ENCODE measurements at regions not wholly inside any gene's neighbourhood (a gene's known extent, or its start where the extent isn't known, plus 50 kb on each side); places are given as distances from the start of the nearest gene placed in this dataset.

DNA sequence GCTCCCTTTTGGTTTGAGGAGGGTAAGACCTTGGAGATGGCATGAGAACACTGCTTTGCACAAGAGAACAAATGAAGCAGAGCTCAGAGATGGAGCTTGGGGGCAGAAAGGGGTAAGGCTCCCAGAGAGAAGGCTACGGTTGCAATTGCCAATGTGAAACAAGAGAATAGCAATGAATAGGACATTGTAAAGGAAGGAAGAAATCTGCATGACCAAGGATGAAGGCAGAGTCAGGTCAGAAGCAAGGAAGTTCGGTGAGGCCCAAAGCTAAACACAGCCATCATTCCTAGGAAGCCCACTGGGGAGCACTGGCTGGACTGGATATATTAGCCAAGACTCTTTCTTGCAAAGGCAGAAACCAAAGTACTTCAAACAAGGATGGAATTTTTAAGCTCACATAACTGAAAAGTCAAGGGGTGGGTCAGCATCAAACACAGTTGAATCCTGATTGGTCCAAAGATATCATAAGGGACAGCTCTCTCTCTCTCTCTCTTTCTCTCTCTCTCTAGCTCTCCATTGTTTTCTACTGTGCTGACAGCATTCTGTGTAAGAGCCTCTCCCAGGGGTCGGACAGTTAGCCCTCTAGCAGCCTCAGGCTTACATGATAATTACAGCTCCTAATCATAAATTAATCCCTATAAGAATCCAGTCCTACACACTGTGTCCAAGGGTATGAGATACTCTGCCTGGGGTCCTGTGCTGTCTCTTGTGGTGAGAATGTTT is 484.3 kb downstream of the SOX6 start:
- Histone ChIP-seq H3K27ac (ENCODE audit: low read length) (no peak overlapping the region), H3K4me1 (ENCODE audit: control insufficient read depth, insufficient read depth, low read length) (no peaks in the 10 kb centered on the region), H3K9me3 (ENCODE audit: control insufficient read depth, insufficient read depth, low read depth, low read length) (no peaks in the 10 kb centered on the region), H3K36me3 (ENCODE audit: control insufficient read depth, insufficient read depth, low read length) (no peaks in the 10 kb centered on the region), H3K27me3 (ENCODE audit: control insufficient read depth, insufficient read depth, low read length) (no peaks in the 10 kb centered on the region), H3K4me3 (ENCODE audit: low read depth in 2 of 2, low read length in 2 of 2) (no peak overlapping the region)
- ATAC-seq = no peak
- no peak for DNase-seq (ENCODE audit: low read depth, low spot score)
- TF ChIP-seq SIN3A (IDR thresholded peaks at IDR 0.05; ENCODE audit: borderline replicate concordance, insufficient read depth, low read depth, low read length) (no peak), POLR2AphosphoS5 (IDR thresholded peaks at IDR 0.05; ENCODE audit: low read depth, low read length) (no peak), TCF7L2 (IDR thresholded peaks at IDR 0.05; ENCODE audit: low read depth, low read length) (no peak)
- TF ChIP-seq, protein P1, sequence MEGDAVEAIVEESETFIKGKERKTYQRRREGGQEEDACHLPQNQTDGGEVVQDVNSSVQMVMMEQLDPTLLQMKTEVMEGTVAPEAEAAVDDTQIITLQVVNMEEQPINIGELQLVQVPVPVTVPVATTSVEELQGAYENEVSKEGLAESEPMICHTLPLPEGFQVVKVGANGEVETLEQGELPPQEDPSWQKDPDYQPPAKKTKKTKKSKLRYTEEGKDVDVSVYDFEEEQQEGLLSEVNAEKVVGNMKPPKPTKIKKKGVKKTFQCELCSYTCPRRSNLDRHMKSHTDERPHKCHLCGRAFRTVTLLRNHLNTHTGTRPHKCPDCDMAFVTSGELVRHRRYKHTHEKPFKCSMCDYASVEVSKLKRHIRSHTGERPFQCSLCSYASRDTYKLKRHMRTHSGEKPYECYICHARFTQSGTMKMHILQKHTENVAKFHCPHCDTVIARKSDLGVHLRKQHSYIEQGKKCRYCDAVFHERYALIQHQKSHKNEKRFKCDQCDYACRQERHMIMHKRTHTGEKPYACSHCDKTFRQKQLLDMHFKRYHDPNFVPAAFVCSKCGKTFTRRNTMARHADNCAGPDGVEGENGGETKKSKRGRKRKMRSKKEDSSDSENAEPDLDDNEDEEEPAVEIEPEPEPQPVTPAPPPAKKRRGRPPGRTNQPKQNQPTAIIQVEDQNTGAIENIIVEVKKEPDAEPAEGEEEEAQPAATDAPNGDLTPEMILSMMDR (IDR thresholded peaks at IDR 0.05) = no peak
- TF ChIP-seq, protein P2, sequence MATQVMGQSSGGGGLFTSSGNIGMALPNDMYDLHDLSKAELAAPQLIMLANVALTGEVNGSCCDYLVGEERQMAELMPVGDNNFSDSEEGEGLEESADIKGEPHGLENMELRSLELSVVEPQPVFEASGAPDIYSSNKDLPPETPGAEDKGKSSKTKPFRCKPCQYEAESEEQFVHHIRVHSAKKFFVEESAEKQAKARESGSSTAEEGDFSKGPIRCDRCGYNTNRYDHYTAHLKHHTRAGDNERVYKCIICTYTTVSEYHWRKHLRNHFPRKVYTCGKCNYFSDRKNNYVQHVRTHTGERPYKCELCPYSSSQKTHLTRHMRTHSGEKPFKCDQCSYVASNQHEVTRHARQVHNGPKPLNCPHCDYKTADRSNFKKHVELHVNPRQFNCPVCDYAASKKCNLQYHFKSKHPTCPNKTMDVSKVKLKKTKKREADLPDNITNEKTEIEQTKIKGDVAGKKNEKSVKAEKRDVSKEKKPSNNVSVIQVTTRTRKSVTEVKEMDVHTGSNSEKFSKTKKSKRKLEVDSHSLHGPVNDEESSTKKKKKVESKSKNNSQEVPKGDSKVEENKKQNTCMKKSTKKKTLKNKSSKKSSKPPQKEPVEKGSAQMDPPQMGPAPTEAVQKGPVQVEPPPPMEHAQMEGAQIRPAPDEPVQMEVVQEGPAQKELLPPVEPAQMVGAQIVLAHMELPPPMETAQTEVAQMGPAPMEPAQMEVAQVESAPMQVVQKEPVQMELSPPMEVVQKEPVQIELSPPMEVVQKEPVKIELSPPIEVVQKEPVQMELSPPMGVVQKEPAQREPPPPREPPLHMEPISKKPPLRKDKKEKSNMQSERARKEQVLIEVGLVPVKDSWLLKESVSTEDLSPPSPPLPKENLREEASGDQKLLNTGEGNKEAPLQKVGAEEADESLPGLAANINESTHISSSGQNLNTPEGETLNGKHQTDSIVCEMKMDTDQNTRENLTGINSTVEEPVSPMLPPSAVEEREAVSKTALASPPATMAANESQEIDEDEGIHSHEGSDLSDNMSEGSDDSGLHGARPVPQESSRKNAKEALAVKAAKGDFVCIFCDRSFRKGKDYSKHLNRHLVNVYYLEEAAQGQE (IDR thresholded peaks at IDR 0.05; ENCODE audit: insufficient read depth in 1 of 2, low read depth in 2 of 2, low read length in 1 of 2) = no peak
- intact Hi-C loops (cut with micrococcal nuclease; ENCODE audit: unreplicated experiment) = no loop called here
- in situ Hi-C loops (cut with HindIII; ENCODE audit: low pct_unique_long_range_greater_than_20kb, low sequenced_read_pairs) = no loop called here
- CTCF ChIA-PET = no interaction called here
- BruUV-seq (replicated peaks) = no TSS peak
- POLR2A ChIA-PET = no interaction called here

DNA sequence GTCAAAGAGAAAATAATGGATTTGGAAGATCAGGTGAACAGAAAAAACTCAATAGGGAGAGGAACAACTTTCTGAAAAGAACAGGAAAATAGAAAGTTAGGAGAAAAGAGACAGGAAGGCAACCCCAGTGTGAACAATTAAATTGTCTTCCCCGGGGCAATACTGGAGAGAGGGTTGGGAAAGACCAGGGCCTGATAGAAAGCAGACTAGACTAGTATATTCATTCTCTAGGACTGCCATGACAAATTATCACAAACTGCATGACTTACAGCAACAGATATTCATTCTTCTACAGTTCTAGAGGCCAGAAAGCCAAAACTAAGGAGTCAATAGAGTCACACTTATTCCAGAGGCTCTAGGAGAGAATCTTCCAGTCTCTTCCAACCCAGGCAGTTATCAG is 482.8 kb downstream of the SOX6 start:
- intact Hi-C loops (cut with micrococcal nuclease; ENCODE audit: unreplicated experiment) = no loop called here
- TF ChIP-seq SIN3A (IDR thresholded peaks at IDR 0.05; ENCODE audit: borderline replicate concordance, insufficient read depth, low read depth, low read length) (no peak), POLR2AphosphoS5 (IDR thresholded peaks at IDR 0.05; ENCODE audit: low read depth, low read length) (no peak), TCF7L2 (IDR thresholded peaks at IDR 0.05; ENCODE audit: low read depth, low read length) (no peak)
- TF ChIP-seq, protein P1 (IDR thresholded peaks at IDR 0.05) = no peak
- TF ChIP-seq, protein P2 (IDR thresholded peaks at IDR 0.05; ENCODE audit: insufficient read depth in 1 of 2, low read depth in 2 of 2, low read length in 1 of 2) = no peak
- Histone ChIP-seq H3K9me3 (ENCODE audit: control insufficient read depth, insufficient read depth, low read depth, low read length) (no peaks in the 10 kb centered on the region), H3K27me3 (ENCODE audit: control insufficient read depth, insufficient read depth, low read length) (no peaks in the 10 kb centered on the region; the same call in 1 of the 2 replicates), H3K4me3 (ENCODE audit: low read depth in 2 of 2, low read length in 2 of 2) (no peak overlapping the region), H3K4me1 (ENCODE audit: control insufficient read depth, insufficient read depth, low read length) (no peaks in the 10 kb centered on the region), H3K36me3 (ENCODE audit: control insufficient read depth, insufficient read depth, low read length) (no peaks in the 10 kb centered on the region), H3K27ac (ENCODE audit: low read length) (no peak overlapping the region)
- no TSS peak for BruUV-seq (replicated peaks)
- in situ Hi-C loops (cut with HindIII; ENCODE audit: low pct_unique_long_range_greater_than_20kb, low sequenced_read_pairs) = no loop called here
- CTCF ChIA-PET = no interaction called here
- DNase-seq (ENCODE audit: low read depth, low spot score) (no peak), ATAC-seq (no peak)
- POLR2A ChIA-PET = no interaction called here

All from Panc1 (cell line).